GM06990 (cell line): ENCODE measurements at regions not wholly inside any gene's neighbourhood (a gene's known extent, or its start where the extent isn't known, plus 50 kb on each side); places are given as distances from the start of the nearest gene placed in this dataset.
"Not testable (repeated sequence)": the region's sequence is repeated elsewhere in the genome, so short reads cannot be mapped to it uniquely, and the experiment has no call there.

Source experiments
- DNase-seq: peaks from one replicate; pipeline ENCODE4 v3.0.0-alpha.2; 2011; ENCODE audit not compliant: insufficient read length; ENCODE audit errors: extremely low read depth
- H3K27me3 ChIP-seq: replicated peaks from 2 replicates; pipeline ENCODE4 v1.6.0; 2011; ENCODE audit warnings: low read length; ENCODE audit not compliant: control insufficient read depth, insufficient read depth
- H3K36me3 ChIP-seq: 2 replicates; pipeline ENCODE4 v1.5.1; 2011; ENCODE audit warnings: low read length; ENCODE audit not compliant: control insufficient read depth, insufficient read depth
- H3K4me3 ChIP-seq: replicated peaks from 2 replicates; pipeline ENCODE4 v1.5.1; 2011; ENCODE audit warnings: low read depth, mild to moderate bottlenecking, control low read depth, low read length
- CTCF ChIP-seq: IDR thresholded peaks from 2 replicates; pipeline ENCODE4 v1.5.1; 2011; ENCODE audit warnings: low read length, control low read depth, mild to moderate bottlenecking, inconsistent platforms; ENCODE audit not compliant: insufficient read depth, poor library complexity, severe bottlenecking

DNA sequence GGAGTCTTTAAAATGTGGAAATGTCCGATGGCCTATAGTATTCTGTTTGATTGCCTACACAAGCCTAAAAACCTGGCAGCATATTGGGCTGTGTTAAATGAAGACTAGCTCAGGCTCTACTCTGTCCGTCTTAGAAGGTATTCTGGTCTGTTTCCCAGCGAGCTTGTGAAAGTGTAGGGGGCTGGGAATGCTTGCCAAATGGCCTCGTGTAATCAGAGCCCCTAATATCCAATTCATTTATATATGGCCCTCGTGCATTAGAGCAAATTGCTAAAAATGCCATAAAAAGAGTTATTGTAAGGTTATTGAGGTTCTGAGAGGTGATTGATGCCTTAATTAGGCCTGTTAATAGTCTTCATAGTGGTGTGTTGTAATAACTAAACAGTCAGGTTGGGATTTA is 1500.4 kb downstream of the DPP10 start:
- TF ChIP-seq CTCF = no peak
- Histone ChIP-seq H3K36me3 (no peaks in the 10 kb centered on the region), H3K27me3 (no peaks in the 10 kb centered on the region), H3K4me3 (no peak overlapping the region)
- DNase-seq = no peak

- TF ChIP-seq CTCF = no peak
- H3K27me3 ChIP-seq = no peaks in the 10 kb centered on the region
- DNase-seq = no peak
Observed at GRCh38 chr2:115946341-115946740, 1503.9 kb downstream of the DPP10 start.

GRCh38 chr2:115946891-115947290 is 1504.5 kb downstream of the DPP10 start:
- DNase-seq = no peak
- no peak overlapping the region for H3K4me3 ChIP-seq
- H3K36me3 ChIP-seq = no peaks in the 10 kb centered on the region
- no peaks in the 10 kb centered on the region for H3K27me3 ChIP-seq
- no peak for TF ChIP-seq CTCF

More at GRCh38 chr2:115946341-115946740, 1503.9 kb downstream of the DPP10 start:
- Histone ChIP-seq H3K4me3 (no peak overlapping the region), H3K36me3 (no peaks in the 10 kb centered on the region)

- Histone ChIP-seq H3K4me3 (no peak overlapping the region), H3K27me3 (no peaks in the 10 kb centered on the region), H3K36me3 (no peaks in the 10 kb centered on the region)
- DNase-seq = no peak
- TF ChIP-seq CTCF = no peak
Observed at GRCh38 chr2:115976916-115977315, 1534.5 kb downstream of the DPP10 start.

GRCh38 chr2:115999039-115999438 is 1556.6 kb downstream of the DPP10 start:
- TF ChIP-seq CTCF = no peak
- Histone ChIP-seq H3K4me3 (no peak overlapping the region), H3K27me3 (no peaks in the 10 kb centered on the region), H3K36me3 (no peaks in the 10 kb centered on the region)
- no peak for DNase-seq

DNA sequence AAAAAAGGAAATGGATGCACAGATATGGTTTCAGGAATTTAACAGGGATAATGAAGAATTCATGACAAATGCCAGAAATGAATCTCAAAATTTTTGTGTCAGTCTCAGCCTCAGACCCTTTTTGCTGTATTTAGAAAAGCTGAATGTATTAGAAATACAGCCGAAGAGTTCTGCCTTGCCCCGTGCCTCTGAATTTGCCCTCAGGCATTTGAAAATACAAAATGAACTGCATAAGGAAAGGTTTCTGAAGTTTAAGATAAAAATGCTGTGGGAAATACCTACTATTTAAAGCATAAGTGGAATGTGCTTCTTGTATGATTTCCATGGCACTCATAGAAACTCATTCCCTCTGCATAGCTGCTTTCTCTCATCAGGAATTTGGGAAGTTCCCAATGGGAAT is 1580.6 kb downstream of the DPP10 start:
- Histone ChIP-seq H3K27me3 (no peaks in the 10 kb centered on the region), H3K4me3 (no peak overlapping the region), H3K36me3 (no peaks in the 10 kb centered on the region)
- no peak for TF ChIP-seq CTCF
- no peak for DNase-seq

DNA sequence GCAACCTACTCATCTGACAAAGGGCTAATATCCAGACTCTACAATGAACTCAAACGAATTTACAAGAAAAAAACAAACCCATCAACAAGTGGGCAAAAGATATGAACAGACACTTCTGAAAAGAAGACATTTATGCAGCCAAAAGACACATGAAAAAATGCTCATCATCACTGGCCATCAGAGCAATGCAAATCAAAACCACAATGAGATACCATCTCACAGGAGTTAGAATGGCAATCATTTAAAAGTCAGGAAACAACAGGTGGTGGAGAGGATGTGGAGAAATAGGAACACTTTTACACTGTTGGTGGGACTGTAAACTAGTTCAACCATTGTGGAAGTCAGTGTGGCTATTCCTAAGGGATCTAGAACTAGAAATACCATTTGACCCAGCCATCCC is 1596.3 kb downstream of the DPP10 start:
- H3K4me3 ChIP-seq, H3K27me3 ChIP-seq, H3K36me3 ChIP-seq, DNase-seq: not testable (repeated sequence)
